Heart right ventricle (tissue), 16 donors: ENCODE measurements at regions not wholly inside any gene's neighbourhood (a gene's known extent, or its start where the extent isn't known, plus 50 kb on each side); places are given as distances from the start of the nearest gene placed in this dataset.
"Not testable (repeated sequence)": the region's sequence is repeated elsewhere in the genome, so short reads cannot be mapped to it uniquely, and the experiment has no call there.

Source experiments
- ATAC-seq, 8 donors: fragments of 200-7000 bp; cut with Tn5 transposase; one replicate each; pipeline ENCODE4 v1.9.1; 2020; ENCODE audit warnings: mild to moderate bottlenecking in 8 of 8, moderate library complexity in 8 of 8, moderate number of reproducible peaks in 1 of 8
- DNase-seq, 2 donors: peaks; one replicate each; pipeline ENCODE4 v3.0.0-alpha.2; 2020
- H3K27ac ChIP-seq, 10 donors: fragments of 200-600 bp; sonication (generic) in 2 of 10; one replicate each; pipeline versions ENCODE4 v1.5.0 to v1.8.0; 2020 to 2022; ENCODE audit warnings: mild to moderate bottlenecking in 3 of 10
- H3K27me3 ChIP-seq, 7 donors: fragments of 200-600 bp; one replicate each; pipeline ENCODE4 v1.8.0; 2021 to 2022; ENCODE audit warnings: mild to moderate bottlenecking in 2 of 7
- H3K36me3 ChIP-seq, 9 donors: fragments of 200-600 bp; sonication (generic) in 1 of 9; one replicate each; pipeline versions ENCODE4 v1.5.0 to v1.8.0; 2020 to 2022; ENCODE audit warnings: mild to moderate bottlenecking in 2 of 9
- H3K4me1 ChIP-seq, 9 donors: fragments of 200-600 bp; sonication (generic) in 1 of 9; one replicate each; pipeline versions ENCODE4 v1.5.0 to v1.8.0; 2020 to 2022; ENCODE audit warnings: mild to moderate bottlenecking in 4 of 9
- H3K4me3 ChIP-seq, 10 donors: fragments of 200-600 bp; sonication (generic) in 2 of 10; one replicate each; pipeline versions ENCODE4 v1.5.0 to v1.8.0; 2020 to 2022; ENCODE audit warnings: mild to moderate bottlenecking in 7 of 10, moderate library complexity in 2 of 10
- H3K9me3 ChIP-seq, 11 donors: fragments of 200-600 bp in 10 of 11; sonication (generic) in 2 of 11; one replicate each; pipeline versions ENCODE4 v1.5.0 to v1.8.0; 2013 to 2022; ENCODE audit warnings: mild to moderate bottlenecking in 2 of 11, control low read depth in 1 of 11, moderate library complexity in 1 of 11
- WGBS, 2 donors: extraction: QIAGEN DNeasy Blood & Tissue Kit; methylation state at CpG; one replicate each; pipeline ENCODE4 v1.1.7; 2013; ENCODE audit warnings: inconsistent platforms in 1 of 2; 5-methylcytosine and 5-hydroxymethylcytosine counted together
- intact Hi-C, 10 donors: fragments of 100-400 bp; cut with DNase I; formaldehyde crosslinking; loops; one replicate each; pipeline versions ENCODE4 v1.11.1 to v1.14.2; 2022
- TF ChIP-seq, protein P1 (sequence below), 9 donors: fragments of 200-600 bp; sonication (generic) in 2 of 9; IDR thresholded peaks; one replicate each; pipeline versions ENCODE4 v1.5.0 to v1.8.0; 2021 to 2022; ENCODE audit warnings: antibody characterized with exemption in 9 of 9, mild to moderate bottlenecking in 5 of 9, moderate library complexity in 1 of 9
- donor health status: Arrhythmogenic right ventricular cardiomyopathy.
- donor health status: ischemic (EF 13 %, LVEDD 7.1; RV severe dilation, severe dysfunction).
- donor health status: healthy with polysubstance abuse.
- donor health status: DM: no; HTN: yes; CAD: no.
- donor health status: DM: no; HTN: no; CAD: no.
- donor health status: ischemic (EF 25% LVEDD 6.9; RV normal size, moderate dysfunction).
- donor health status: ischemic (EF 25% LVEDD 5.7; RV mildly dilated, moderate dysfunction).
- donor health status: healthy.
- donor health status: DM: yes; HTN: yes; CAD: no.
- donor health status: Ischemic cardiomyopathy.
- donor health status: ischemic (EF 35%, LVEDD 5.7; RV mildly dilated, moderate dysfunction).
- donor health status: nonischemic (EF 11% LVEDD 7.7; RV severe dilation, severe dysfunction).
- donor health status: DM: yes; HTN: yes; CAD: no.
- donor health status: PGD.
- donor health status: ischemic (EF 29% LVEDD 5.4; RV normal size, mild dysfunction).
- donor health status: nonischemic (EF 23%, LVEDD 6.1; RV moderate dilation, normal function).

DNA sequence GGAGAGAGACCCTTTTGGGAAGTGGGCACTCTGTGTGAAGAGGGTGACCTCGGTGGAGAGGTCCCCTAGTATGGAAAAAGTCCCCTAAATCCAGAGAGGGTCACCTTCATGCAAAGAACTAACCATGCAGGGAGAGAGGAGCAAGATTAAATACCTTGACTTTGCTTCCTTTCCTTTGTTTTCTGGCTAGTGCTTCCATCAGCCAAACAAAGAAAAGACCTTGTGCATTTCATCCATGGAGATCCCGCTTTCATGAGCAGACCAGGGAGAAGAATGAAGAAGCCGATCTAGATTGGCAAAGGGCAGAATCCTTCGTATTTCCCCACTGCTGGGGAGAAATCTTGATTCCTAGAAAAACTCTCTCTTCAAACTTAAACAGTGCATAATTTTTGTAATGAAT, 813.3 kb upstream of the CDH6 start:
- WGBS, 2 donors: 71 to 78% methylated on average over 4 of the region's 4 CpGs
- no peak overlapping the region for H3K4me3 ChIP-seq
- ATAC-seq: no peak
- TF ChIP-seq, protein P1, sequence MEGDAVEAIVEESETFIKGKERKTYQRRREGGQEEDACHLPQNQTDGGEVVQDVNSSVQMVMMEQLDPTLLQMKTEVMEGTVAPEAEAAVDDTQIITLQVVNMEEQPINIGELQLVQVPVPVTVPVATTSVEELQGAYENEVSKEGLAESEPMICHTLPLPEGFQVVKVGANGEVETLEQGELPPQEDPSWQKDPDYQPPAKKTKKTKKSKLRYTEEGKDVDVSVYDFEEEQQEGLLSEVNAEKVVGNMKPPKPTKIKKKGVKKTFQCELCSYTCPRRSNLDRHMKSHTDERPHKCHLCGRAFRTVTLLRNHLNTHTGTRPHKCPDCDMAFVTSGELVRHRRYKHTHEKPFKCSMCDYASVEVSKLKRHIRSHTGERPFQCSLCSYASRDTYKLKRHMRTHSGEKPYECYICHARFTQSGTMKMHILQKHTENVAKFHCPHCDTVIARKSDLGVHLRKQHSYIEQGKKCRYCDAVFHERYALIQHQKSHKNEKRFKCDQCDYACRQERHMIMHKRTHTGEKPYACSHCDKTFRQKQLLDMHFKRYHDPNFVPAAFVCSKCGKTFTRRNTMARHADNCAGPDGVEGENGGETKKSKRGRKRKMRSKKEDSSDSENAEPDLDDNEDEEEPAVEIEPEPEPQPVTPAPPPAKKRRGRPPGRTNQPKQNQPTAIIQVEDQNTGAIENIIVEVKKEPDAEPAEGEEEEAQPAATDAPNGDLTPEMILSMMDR (IDR thresholded peaks at IDR 0.05): no peak
- peaks cover 0 to 8% (median 0%) of the 10 kb centered on the region in 11 donors for H3K9me3 ChIP-seq
- intact Hi-C loops: no loop called here
- no peaks in the 10 kb centered on the region for H3K4me1 ChIP-seq
- no peak overlapping the region for H3K27ac ChIP-seq
- no peak for DNase-seq
- no peaks in the 10 kb centered on the region for H3K36me3 ChIP-seq
- no peaks in the 10 kb centered on the region for H3K27me3 ChIP-seq

DNA sequence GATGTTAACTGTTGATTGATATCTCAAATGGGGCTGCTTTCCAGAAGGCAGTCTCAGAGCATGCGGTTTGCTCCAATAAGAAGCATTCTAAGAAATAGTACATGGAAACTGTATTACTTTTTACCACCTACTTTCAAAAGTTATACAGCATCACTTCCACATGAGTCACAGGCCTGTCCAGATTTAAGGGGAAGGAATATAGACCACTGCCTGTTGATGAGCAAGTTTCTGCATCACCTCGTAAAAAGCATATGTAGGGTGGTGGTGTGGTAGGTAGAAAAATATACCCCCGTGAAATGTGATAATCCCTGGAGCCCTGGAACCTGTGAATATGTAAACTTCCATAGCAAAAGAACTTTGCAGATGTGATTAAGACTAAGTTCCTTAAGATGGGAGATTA, 816.6 kb upstream of the CDH6 start:
- Histone ChIP-seq H3K4me3 (no peak overlapping the region), H3K27ac (no peak overlapping the region), H3K36me3 (no peaks in the 10 kb centered on the region), H3K27me3 (no peaks in the 10 kb centered on the region), H3K9me3 (no peaks in the 10 kb centered on the region), H3K4me1 (no peaks in the 10 kb centered on the region)
- ATAC-seq: no peak
- 77 to 85% methylated on average over 3 of the region's 3 CpGs for WGBS, 2 donors
- TF ChIP-seq, protein P1 (IDR thresholded peaks at IDR 0.05): no peak
- no peak for DNase-seq
- intact Hi-C loops: no loop called here

DNA sequence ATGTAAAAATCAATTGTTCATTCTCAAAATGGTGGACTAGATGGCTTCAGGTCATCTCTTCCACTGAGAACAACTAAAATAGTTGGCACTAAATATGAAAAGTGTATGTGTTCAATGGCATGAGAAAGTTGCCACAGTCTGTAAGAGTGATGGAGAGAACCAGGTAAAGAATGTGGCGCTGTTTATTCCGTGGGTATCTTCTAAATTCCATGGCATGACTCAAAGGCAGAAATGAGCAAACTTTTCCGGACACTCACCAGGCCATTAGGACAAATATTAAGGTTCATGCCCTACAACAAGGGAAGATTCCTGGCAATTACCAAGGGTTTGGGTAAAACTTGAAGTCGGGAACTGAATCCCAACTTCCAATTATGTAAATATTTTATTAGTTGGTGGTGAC, 825.4 kb upstream of the CDH6 start:
- H3K27me3 ChIP-seq: no peaks in the 10 kb centered on the region
- 71 to 83% methylated on average over 4 of the region's 4 CpGs for WGBS, 2 donors
- H3K4me1 ChIP-seq: no peaks in the 10 kb centered on the region
- DNase-seq (no peak), ATAC-seq (no peak)
- no peak overlapping the region for H3K4me3 ChIP-seq
- TF ChIP-seq, protein P1 (IDR thresholded peaks at IDR 0.05): no peak
- peaks cover 0 to 37% (median 0%) of the 10 kb centered on the region in 11 donors for H3K9me3 ChIP-seq
- intact Hi-C loops: no loop called here
- no peak overlapping the region for H3K27ac ChIP-seq
- H3K36me3 ChIP-seq: no peaks in the 10 kb centered on the region

DNA sequence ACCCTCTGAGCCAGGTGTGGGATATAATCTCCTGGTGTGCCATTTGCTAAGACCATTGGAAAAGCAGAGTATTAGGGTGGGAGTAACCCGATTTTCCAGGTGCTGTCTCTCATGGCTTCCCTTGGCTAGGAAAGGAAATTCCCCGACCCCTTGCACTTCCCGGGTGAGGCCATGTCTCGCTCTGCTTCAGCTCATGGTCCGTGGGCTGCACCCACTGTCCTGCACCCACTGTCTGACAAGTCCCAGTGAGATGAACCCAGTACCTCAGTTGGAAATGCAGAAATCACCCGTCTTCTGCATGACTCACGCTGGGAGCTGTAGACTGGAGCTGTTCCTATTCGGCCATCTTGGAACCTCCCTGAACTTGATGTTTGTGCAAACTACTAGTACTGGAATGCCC, 828.5 kb upstream of the CDH6 start:
- H3K9me3 ChIP-seq: peaks cover 0 to 44% (median 6%) of the 10 kb centered on the region in 11 donors
- DNase-seq, H3K4me1 ChIP-seq, ATAC-seq, H3K27ac ChIP-seq, H3K36me3 ChIP-seq, intact Hi-C loops, H3K4me3 ChIP-seq, H3K27me3 ChIP-seq: not testable (repeated sequence)
- 83 to 84% methylated on average over 8 of the region's 8 CpGs for WGBS, 2 donors

DNA sequence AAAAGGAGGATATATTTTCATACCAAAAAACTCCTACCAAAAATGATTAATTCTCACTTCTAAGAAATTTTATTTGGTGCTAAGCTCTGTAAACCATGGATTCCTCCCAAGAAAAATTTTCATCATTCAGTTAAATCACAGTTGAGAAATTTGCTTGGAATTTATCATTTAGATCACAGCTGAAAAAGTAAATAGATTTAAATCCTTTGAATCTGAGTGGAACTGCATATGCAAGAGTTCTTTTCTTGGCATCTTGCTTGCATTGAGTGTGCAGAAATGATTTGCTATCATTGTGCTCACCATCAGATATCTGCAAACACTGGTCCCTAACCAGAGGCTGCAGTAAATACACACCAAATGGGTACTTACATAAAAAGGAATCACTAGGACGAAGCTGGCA, 836.1 kb upstream of the CDH6 start:
- 77 to 85% methylated on average over 1 of the region's 1 CpG for WGBS, 2 donors
- DNase-seq (no peak), ATAC-seq (no peak)
- H3K27ac ChIP-seq: no peak overlapping the region
- H3K4me1 ChIP-seq: no peaks in the 10 kb centered on the region
- H3K4me3 ChIP-seq: no peak overlapping the region
- peaks cover 0 to 26% (median 6%) of the 10 kb centered on the region in 11 donors for H3K9me3 ChIP-seq
- H3K27me3 ChIP-seq: no peaks in the 10 kb centered on the region
- TF ChIP-seq, protein P1 (IDR thresholded peaks at IDR 0.05): no peak
- intact Hi-C loops: no loop called here
- H3K36me3 ChIP-seq: no peaks in the 10 kb centered on the region
